ENCODE measurements at regions not wholly inside any gene's neighbourhood (a gene's known extent, or its start where the extent isn't known, plus 50 kb on each side); places are given as distances from the start of the nearest gene placed in this dataset.

DNA sequence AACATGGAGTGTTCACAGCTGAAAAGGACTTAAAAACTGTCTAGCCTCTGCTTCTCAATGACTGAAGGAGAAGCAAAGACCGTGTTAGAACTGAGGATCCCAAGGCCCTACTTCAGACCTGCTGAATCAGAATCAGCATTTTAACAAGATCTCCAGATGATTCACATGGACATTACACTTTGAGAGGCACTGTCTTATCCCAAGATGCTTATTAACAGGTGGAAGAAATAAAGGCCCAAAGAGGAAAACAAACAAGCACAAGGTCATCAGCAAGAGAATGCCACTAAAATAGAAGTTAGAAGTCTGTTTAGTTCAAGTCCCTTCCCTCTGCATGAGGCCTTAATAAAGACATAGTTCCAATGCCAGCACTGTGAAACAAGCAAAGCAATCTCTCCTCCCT is 191.4 kb upstream of the BCL6 start:
- in situ Hi-C loops (cut with HindIII; ENCODE audit: low pct_unique_long_range_greater_than_20kb, low sequenced_read_pairs) = no loop called here
- no peak for DNase-seq (ENCODE audit: low read depth, low spot score)

DNA sequence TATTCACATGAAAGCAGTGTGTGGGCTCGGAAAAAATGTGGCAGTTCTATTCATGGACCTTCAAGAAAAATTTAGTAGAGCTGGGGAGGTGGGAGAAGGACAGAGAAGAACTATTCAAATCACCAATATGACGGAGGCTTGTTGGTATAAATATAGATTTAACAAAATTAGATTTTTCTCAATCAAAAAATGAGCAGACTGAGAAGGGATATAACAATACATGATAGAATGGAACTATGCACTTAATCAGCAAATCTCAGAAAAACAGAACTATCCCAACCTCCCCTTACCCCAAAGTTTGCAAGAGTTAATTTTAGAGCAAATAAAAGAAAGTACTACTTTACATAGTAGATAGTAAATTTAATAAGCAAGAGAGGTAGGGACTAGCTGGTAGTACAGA is 194.6 kb upstream of the BCL6 start:
- no peak for DNase-seq (ENCODE audit: low read depth, low spot score)

DNA sequence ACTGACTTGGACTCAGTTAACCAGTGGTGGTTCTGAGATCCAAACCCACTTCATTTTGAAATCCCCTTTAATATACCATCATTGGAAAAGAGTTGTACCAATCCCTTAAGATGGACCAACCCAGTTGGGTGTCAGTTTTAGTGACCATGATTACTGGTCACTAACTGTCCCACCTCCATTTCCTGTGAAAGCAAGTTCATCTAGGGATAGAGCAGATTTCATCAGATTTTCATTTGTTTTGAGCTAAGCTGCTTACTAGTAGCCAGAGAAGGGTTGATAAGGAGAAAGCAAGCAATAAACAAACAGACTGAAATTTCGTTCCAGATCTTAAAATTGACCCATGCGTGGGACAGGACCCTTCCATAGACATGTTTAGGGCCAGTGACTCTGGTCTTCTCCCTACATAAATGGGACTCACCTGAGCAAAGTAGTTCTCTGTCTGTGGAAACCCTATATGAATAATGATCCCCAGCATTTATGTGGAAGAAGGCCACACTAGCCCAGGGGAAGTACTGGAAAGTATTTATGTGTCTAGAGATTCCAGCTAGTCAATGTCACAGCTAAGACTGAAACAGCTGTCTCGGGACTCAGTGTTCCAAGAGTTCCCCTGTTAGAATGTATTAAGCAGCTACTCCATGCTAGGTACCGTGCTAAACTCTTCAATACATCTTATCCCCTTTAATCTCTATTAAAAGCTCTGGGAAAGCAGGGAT is 196.0 kb upstream of the BCL6 start:
- in situ Hi-C loops (cut with HindIII; ENCODE audit: low pct_unique_long_range_greater_than_20kb, low sequenced_read_pairs) = no loop called here
- DNase-seq (ENCODE audit: low read depth, low spot score) = no peak

More for the DNA sequence above, 194.6 kb upstream of the BCL6 start:
- in situ Hi-C loops (cut with HindIII; ENCODE audit: low pct_unique_long_range_greater_than_20kb, low sequenced_read_pairs) = no loop called here

DNA sequence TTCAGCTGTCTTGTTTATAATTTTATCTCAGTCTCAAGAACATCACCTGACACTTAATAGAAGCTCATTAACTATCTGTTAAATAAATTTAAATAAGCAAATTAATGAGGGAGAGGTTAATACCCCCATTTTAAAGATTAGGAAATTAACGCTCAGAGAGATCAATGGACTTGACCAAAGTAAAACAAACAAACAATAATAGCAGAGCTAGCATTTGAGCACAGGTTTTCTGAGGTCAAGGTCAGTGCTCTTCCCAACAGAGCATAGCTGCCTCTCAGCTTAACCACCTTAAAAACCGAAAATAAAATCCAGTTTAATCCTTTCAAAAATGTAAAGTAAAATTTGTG is 196.6 kb upstream of the BCL6 start:
- in situ Hi-C loops (cut with HindIII; ENCODE audit: low pct_unique_long_range_greater_than_20kb, low sequenced_read_pairs) = no loop called here
- DNase-seq (ENCODE audit: low read depth, low spot score) = no peak

DNA sequence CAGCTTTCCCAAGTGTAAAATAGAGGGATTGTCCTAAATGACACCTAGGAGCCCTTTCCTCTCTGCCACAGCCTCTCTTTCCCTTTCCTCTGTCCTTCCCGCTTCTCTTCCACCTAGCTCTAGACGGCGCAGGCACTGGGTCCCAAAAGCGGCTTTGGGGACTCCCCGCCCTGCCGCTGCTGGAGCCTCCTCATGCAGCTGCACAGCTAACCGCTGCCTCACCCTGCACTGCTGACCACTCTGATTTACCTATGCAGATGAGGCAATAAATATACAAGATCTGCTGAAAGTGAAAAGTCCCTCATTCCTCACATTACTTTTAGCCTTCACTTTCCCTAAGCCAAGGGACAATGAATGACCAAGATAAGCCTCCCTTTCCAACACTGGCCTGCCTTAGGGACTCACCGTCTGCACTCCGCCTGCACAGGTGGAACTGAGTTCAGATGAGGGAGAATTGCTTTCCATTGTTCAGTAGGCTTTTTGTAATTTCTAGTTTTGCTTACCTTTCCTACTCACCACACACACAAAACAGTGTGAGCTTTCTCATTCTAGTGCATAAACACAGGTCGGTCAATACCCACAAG is 197.5 kb upstream of the BCL6 start:
- in situ Hi-C loops (cut with HindIII; ENCODE audit: low pct_unique_long_range_greater_than_20kb, low sequenced_read_pairs) = no loop called here
- DNase-seq (ENCODE audit: low read depth, low spot score) = no peak

DNA sequence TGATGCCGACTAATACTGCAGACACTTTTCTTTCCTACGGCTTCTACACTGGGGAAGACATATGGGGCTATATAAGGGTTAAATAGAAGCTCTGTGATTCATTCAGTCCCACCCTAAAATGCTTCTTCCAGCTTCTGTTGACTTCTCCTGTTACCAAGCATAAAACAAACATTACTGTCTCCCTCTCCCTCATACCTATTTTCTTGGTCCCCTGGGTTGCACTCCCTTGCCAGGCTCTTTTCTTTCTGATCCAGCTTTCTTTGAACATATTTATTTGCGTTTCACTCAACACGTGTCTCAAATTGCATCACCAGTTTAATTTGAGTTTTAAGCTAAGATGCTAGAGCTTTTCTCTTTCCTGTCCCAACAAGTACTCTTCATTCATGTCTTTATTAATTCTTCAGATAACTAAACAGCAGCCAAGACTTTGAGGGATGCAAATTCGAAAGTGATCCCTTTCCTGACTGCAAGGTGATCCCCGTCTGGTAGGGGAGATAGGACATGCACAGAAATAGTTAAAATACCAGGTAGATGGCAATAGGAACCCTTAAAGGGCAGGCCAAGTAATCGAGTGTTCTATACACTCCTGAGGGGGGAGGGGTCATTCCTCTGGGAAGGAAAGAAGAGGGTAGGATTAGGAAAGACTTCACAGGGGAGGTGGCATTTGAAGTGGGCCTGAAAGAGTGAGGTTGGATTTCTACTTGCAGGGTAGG is 198.6 kb upstream of the BCL6 start:
- in situ Hi-C loops (cut with HindIII; ENCODE audit: low pct_unique_long_range_greater_than_20kb, low sequenced_read_pairs) = no loop called here
- DNase-seq (ENCODE audit: low read depth, low spot score) = no peak

DNA sequence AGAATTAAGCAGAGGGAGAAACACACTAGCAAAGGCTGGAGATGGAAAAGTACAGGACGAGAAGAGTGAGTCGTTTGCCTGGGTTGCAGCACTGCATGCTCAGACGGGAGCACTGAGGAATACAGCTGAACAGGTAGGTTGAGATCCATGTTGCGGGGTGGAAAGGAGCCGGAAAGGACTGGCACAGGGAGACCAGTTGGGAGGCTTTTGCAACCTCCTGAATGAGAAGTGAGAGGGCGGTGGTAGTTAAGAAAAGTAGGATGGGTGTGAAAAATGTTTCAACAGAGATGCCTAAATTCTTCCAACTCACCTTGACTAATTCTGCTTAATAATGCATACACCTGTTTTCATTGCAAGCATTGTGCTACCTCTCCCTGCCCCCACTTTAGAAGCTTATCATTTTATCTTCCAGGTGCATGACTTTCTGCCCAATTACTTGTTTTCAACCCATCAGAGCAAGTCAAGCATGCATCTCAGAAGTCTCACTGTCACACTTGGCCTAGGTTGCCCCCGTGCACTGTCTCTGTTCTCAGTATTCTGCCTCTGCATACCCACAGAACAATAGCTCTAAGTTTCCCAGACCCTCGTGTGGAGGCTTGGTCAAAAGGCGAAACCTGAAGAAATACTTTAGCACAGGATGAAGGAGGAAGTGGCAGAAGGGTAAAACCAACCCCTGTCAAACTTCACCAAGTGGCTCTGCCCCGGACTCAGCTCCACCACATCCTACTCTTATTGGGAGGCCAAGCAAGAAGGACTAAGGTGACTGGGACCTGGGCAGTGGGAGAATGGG is 199.3 kb upstream of the BCL6 start:
- in situ Hi-C loops (cut with HindIII; ENCODE audit: low pct_unique_long_range_greater_than_20kb, low sequenced_read_pairs) = no loop called here
- DNase-seq (ENCODE audit: low read depth, low spot score) = no peak

DNA sequence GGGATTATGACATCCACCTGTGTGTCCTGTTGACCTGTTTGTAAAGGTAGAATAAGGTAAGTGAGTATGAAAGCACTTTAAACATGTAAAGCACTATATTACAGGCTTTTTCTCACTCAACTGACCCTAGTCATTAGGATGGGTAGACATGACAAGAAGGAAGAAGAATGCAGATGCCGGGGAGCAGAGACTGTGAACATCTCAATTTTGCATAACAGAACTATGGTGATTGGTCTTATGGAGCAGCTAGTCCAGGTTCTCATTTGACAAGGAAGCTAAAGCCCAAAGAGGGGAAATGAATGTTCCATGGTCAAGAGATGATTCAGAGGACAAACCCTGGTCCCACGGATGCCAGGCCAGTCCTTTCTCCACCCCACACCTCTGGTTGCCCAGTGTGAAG is 200.1 kb upstream of the BCL6 start:
- no peak for DNase-seq (ENCODE audit: low read depth, low spot score)
- in situ Hi-C loops (cut with HindIII; ENCODE audit: low pct_unique_long_range_greater_than_20kb, low sequenced_read_pairs) = no loop called here

DNA sequence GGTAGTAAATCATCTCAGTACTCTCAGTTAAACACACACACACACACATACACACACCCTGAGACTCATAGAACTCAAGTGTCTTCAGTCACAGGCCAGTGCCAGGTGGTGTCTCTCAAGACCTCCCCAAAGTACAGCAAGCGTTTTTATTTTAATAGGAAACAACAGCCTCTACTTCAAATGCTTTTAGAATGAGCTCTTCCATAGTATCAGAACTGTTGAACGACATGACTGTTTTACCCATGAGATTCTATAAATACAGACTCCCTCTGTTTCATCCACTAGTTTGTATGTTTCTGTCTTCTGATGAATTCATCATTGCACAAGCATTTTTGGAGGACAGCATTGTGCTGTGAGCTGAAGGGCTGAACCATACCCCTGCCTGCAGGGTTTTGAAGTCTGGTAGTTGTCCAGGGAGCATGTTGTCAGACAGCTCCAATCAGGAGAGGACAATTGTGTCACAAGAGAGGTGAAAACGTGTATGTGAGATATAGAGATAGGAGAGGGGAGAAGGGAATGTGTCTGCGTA is 201.0 kb upstream of the BCL6 start:
- in situ Hi-C loops (cut with HindIII; ENCODE audit: low pct_unique_long_range_greater_than_20kb, low sequenced_read_pairs) = no loop called here
- peak; percentile 15 for DNase-seq (ENCODE audit: low read depth, low spot score)

DNA sequence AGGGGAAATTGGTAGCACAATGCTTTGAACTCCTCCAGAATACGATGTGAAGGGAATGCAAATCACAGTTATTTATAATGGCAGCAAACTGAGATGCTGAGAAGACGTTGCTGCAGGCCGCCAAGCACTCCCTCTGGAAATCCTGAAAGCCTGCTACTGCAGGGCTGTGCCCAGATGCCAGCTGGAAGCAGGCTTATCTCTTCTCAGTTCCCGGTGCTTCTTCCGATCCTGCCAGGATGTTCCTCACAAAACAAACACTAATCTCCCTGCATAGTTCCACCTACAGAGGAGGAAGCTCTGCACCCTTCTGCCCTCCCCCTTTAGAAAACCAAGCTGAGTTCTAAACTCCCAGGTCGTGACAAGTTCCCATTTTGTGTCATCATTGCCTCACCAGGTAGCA is 201.7 kb upstream of the BCL6 start:
- no peak for DNase-seq (ENCODE audit: low read depth, low spot score)
- in situ Hi-C loops (cut with HindIII; ENCODE audit: low pct_unique_long_range_greater_than_20kb, low sequenced_read_pairs) = no loop called here

DNA sequence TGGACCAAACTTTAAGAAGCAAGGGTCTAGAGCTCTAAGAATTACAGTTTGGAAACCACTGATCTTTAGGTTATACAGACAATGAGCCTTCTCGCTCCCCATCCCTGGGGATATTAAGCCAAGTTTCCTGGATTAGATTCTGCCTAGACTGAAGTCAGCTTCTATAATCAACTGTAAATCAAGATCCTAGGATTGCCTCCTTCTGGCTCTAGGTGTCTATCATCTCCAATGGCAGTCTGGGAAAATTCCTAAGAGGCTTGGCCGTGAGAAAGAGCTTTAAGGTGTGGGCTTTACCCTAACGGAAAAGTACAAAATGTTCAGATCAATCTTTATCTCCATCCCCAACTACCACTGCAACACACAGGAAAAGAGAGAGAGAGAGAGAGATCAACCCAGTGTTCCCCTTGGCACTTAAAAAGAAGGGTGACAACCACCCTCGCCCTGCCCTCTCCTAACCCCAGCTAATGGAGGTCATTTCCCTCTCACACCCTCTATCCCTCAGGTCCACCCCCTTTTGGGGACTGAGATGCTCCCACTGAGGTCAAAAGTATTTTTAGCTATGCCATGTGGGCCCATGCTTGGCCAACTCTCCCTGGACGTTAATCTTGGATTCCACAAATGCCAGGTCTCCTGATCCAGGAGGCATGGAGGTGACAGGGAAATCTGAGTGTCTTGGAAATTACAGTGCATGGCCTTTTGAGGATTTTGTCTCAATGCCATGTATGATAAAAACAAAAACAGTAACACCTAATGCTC is 202.8 kb upstream of the BCL6 start:
- in situ Hi-C loops (cut with HindIII; ENCODE audit: low pct_unique_long_range_greater_than_20kb, low sequenced_read_pairs) = no loop called here
- no peak for DNase-seq (ENCODE audit: low read depth, low spot score)

DNA sequence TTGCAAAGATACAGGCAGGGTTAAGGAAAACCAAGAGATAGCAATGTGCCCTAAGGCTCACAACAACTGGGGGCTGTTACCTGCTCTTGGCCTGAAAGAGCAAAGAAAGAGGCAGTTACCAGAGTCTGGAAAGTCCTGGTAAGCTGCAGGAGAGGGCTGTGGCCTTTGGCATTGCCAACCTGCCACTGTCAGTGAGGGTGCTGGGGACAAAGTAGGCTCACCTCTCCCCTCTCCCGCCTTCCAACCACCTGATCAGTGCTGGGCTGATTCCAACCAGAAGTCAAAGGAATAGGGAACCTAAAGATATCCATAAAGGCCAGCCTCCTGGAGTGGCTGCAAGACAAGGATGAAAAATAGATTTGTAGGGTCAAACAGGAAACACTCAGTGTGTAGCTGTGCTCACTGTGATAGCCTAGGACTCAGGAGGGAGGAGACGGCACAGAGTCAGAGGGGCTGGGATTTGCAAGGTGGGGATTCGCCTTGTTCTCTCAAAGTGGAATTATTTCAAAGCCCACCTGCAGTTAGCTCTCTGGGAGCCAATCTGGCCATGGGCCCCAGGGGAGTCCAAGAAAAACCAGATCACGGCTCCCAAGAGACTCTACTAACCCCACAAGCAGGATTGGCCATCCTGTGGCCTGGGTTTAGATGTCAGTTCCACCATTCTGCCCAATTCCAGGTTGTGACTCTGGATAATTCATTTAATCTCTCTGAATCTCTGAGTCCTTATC is 204.0 kb upstream of the BCL6 start:
- in situ Hi-C loops (cut with HindIII; ENCODE audit: low pct_unique_long_range_greater_than_20kb, low sequenced_read_pairs) = no loop called here
- DNase-seq (ENCODE audit: low read depth, low spot score) = no peak

DNA sequence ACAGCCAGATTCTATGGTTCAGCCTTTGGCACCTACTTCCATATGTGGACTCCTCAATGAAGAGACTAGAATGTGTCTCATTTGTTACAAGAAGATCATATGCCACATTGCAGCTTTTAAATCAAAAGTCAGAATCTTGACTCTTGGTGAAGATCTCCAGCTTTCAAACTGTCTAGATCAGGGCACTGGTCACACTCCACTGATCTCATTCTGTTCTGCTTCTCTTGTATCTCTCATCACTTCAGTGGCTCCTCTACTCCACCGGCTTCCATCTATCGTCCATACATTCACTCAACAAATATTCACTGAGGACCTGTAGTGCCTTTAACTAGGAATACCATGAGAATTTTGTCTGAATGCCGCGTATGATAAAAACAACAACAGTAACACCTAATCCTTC is 203.3 kb upstream of the LPP start:
- in situ Hi-C loops (cut with HindIII; ENCODE audit: low pct_unique_long_range_greater_than_20kb, low sequenced_read_pairs) = no loop called here

DNA sequence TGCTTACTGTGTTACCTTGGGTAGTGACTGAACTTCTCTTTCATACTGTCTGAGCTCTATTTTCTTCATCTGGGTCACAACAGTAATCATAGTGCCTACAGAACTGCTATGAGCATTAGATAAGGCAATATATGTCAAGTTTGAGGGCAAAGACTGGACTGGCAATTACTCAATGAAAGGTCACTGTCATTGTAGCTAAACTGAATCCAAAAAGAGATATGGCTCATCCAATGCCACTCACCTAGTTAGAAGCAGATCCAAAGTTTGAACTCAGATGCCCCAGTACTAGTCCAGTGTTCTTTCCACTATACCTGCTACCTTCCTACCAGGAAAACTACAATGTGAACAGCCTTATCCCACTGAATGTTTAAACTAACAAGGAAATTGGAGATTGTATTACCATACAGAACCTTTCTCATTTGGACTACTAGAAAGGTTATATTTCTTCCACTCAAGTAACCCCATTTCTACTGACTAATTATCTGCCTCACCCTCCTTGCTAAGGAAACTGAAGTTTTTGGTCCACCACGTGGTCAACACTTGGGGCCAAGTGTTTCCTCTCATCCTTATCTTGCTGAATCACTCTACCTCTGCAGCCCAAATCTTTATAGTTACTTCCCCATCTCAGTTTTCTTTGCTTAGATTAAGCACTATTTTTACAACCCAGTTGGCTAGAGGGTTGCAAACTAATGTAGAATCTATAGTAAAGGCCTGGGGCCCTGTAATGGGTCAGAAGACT is 202.3 kb upstream of the LPP start:
- no peak for DNase-seq (ENCODE audit: low read depth, low spot score)
- in situ Hi-C loops (cut with HindIII; ENCODE audit: low pct_unique_long_range_greater_than_20kb, low sequenced_read_pairs) = no loop called here

More for the DNA sequence above, 203.3 kb upstream of the LPP start:
- no peak for DNase-seq (ENCODE audit: low read depth, low spot score)

DNA sequence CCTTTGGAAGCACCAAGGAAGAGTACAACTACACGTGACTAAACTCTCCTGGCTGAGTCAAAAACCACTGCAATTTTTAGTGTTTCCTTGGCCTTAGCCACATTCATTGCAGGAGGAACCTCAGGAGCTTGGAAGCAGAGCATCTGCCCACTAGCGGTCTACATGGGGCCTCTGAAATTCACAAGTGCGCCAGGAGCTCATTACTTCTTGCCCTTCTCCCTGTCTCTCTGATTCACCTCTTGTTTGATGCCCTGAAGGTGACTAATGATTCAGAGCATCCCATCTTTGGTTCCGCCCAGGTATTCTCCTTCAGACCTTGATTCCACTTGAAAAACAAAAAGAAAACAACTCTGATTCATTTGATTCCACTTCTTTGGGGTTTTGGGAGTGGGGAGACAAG is 201.1 kb upstream of the LPP start:
- peak; percentile 12 for DNase-seq (ENCODE audit: low read depth, low spot score)
- in situ Hi-C loops (cut with HindIII; ENCODE audit: low pct_unique_long_range_greater_than_20kb, low sequenced_read_pairs) = no loop called here

DNA sequence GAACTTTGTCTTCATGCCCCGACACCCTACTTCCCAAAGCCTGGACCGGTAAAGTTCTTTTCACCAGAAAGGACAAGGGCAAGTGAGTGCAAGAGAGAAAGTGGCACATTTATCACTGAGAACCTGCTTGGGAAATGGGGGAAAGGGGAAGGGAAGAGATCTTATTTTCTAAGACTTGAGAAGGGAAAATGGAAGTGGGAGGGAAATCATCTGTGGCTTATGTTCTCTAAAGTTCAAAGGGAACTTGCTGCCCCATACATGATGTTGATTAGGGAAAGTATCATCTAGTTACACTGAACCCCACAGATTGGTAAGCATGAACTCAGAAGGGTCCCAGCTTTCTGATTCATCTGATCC is 199.5 kb upstream of the LPP start:
- in situ Hi-C loops (cut with HindIII; ENCODE audit: low pct_unique_long_range_greater_than_20kb, low sequenced_read_pairs) = no loop called here
- no peak for DNase-seq (ENCODE audit: low read depth, low spot score)

Data from SK-MEL-5 (cell line).